ENCODE measurements at regions not wholly inside any gene's neighbourhood (a gene's known extent, or its start where the extent isn't known, plus 50 kb on each side); places are given as distances from the start of the nearest gene placed in this dataset.

GRCh38 chr2:15766911-15767597 lies 173.3 kb upstream of the MYCN start:
- no peak overlapping the region for H3K4me3 Mint-ChIP-seq (ENCODE audit: unreplicated experiment)
- no peaks in the 10 kb centered on the region for H3K9me3 Mint-ChIP-seq (ENCODE audit: unreplicated experiment)
- POLR2A ChIA-PET: no interaction called here
- no peaks in the 10 kb centered on the region for H3K4me1 Mint-ChIP-seq (ENCODE audit: insufficient read depth, unreplicated experiment)
- H3K27ac Mint-ChIP-seq (ENCODE audit: low read depth, unreplicated experiment): no peak overlapping the region
- H3K27me3 Mint-ChIP-seq (ENCODE audit: insufficient read depth, unreplicated experiment): peaks cover 25% of the 10 kb centered on the region
- CTCF ChIA-PET: interaction anchor here (0.6 kb wide), 1 partner anchor 675 kb away, joined by 3 read pairs; no protein-coding TSS in a partner anchor
- DNase-seq (ENCODE audit: unreplicated experiment): no peak
- TF ChIP-seq CTCF (IDR thresholded peaks at IDR 0.05; ENCODE audit: unreplicated experiment): no peak
- H3K36me3 Mint-ChIP-seq (ENCODE audit: insufficient read depth, unreplicated experiment): no peaks in the 10 kb centered on the region
- no TSS peak for BruUV-seq (replicated peaks)
- intact Hi-C loops (cut with micrococcal nuclease): no loop called here

- intact Hi-C loops (cut with micrococcal nuclease): no loop called here
- ChIA-PET POLR2A (interaction anchor here (0.7 kb wide), 1 partner anchor 747 kb away, joined by 4 read pairs; no protein-coding TSS in a partner anchor), CTCF (interaction anchor here (0.6 kb wide), 1 partner anchor 675 kb away, joined by 3 read pairs; no protein-coding TSS in a partner anchor)
- Mint-ChIP-seq H3K27me3 (ENCODE audit: insufficient read depth, unreplicated experiment) (peaks cover 19% of the 10 kb centered on the region), H3K27ac (ENCODE audit: low read depth, unreplicated experiment) (no peak overlapping the region), H3K4me3 (ENCODE audit: unreplicated experiment) (no peak overlapping the region), H3K36me3 (ENCODE audit: insufficient read depth, unreplicated experiment) (no peaks in the 10 kb centered on the region), H3K9me3 (ENCODE audit: unreplicated experiment) (no peaks in the 10 kb centered on the region), H3K4me1 (ENCODE audit: insufficient read depth, unreplicated experiment) (no peaks in the 10 kb centered on the region)
- TF ChIP-seq CTCF (IDR thresholded peaks at IDR 0.05; ENCODE audit: unreplicated experiment): no peak
- no peak for DNase-seq (ENCODE audit: unreplicated experiment)
- BruUV-seq (replicated peaks): no TSS peak
Observed at GRCh38 chr2:15767679-15768078, 172.7 kb upstream of the MYCN start.

GRCh38 chr2:15768142-15768541 lies 172.2 kb upstream of the MYCN start:
- Mint-ChIP-seq H3K4me1 (ENCODE audit: insufficient read depth, unreplicated experiment) (no peaks in the 10 kb centered on the region), H3K27ac (ENCODE audit: low read depth, unreplicated experiment) (no peak overlapping the region), H3K27me3 (ENCODE audit: insufficient read depth, unreplicated experiment) (peaks cover 15% of the 10 kb centered on the region), H3K36me3 (ENCODE audit: insufficient read depth, unreplicated experiment) (no peaks in the 10 kb centered on the region), H3K9me3 (ENCODE audit: unreplicated experiment) (no peaks in the 10 kb centered on the region), H3K4me3 (ENCODE audit: unreplicated experiment) (no peak overlapping the region)
- CTCF ChIA-PET: no interaction called here
- intact Hi-C loops (cut with micrococcal nuclease): no loop called here
- DNase-seq (ENCODE audit: unreplicated experiment): no peak
- POLR2A ChIA-PET: interaction anchor here (0.7 kb wide), 1 partner anchor 746 kb away, joined by 4 read pairs; no protein-coding TSS in a partner anchor
- no peak for TF ChIP-seq CTCF (IDR thresholded peaks at IDR 0.05; ENCODE audit: unreplicated experiment)
- BruUV-seq (replicated peaks): no TSS peak

- Mint-ChIP-seq H3K4me3 (ENCODE audit: unreplicated experiment) (no peak overlapping the region), H3K4me1 (ENCODE audit: insufficient read depth, unreplicated experiment) (no peaks in the 10 kb centered on the region), H3K27me3 (ENCODE audit: insufficient read depth, unreplicated experiment) (peaks cover 10% of the 10 kb centered on the region), H3K36me3 (ENCODE audit: insufficient read depth, unreplicated experiment) (no peaks in the 10 kb centered on the region), H3K27ac (ENCODE audit: low read depth, unreplicated experiment) (no peak overlapping the region), H3K9me3 (ENCODE audit: unreplicated experiment) (no peaks in the 10 kb centered on the region)
- no TSS peak for BruUV-seq (replicated peaks)
- ChIA-PET POLR2A (interaction anchor here (0.7 kb wide), 1 partner anchor 746 kb away, joined by 4 read pairs; no protein-coding TSS in a partner anchor), CTCF (no interaction called here)
- no peak for DNase-seq (ENCODE audit: unreplicated experiment)
- intact Hi-C loops (cut with micrococcal nuclease): no loop called here
- no peak for TF ChIP-seq CTCF (IDR thresholded peaks at IDR 0.05; ENCODE audit: unreplicated experiment)
Observed at GRCh38 chr2:15768615-15769014, 171.7 kb upstream of the MYCN start.

All from MCF 10A (cell line).